Suprapubic skin (tissue), 4 donors: ENCODE measurements at regions not wholly inside any gene's neighbourhood (a gene's known extent, or its start where the extent isn't known, plus 50 kb on each side); places are given as distances from the start of the nearest gene placed in this dataset.

Experiments
- DNase-seq, 2 donors: peaks; one replicate each; pipeline ENCODE4 v3.0.0-alpha.2; 2019; ENCODE audit warnings: low spot score in 2 of 2
- H3K27ac ChIP-seq: fragments of 200-600 bp; sonication (generic); one replicate; pipeline ENCODE4 v1.5.1; 2019
- H3K27me3 ChIP-seq: fragments of 200-600 bp; sonication (generic); one replicate; pipeline ENCODE4 v1.5.1; 2019
- H3K36me3 ChIP-seq: fragments of 200-600 bp; sonication (generic); one replicate; pipeline ENCODE4 v1.5.1; 2019
- H3K4me1 ChIP-seq: fragments of 200-600 bp; sonication (generic); one replicate; pipeline ENCODE4 v1.5.1; 2019
- H3K4me3 ChIP-seq: fragments of 200-600 bp; sonication (generic); one replicate; pipeline ENCODE4 v1.5.1; 2019; ENCODE audit warnings: mild to moderate bottlenecking
- H3K9me3 ChIP-seq: fragments of 200-600 bp; sonication (generic); one replicate; pipeline ENCODE4 v1.5.1; 2019
- CTCF ChIP-seq, 2 donors: fragments of 200-600 bp in 1 of 2; fragments of 450-650 bp in 1 of 2; sonication (generic) in 1 of 2; IDR thresholded peaks; one replicate each; pipeline ENCODE4 v1.5.1; 2016 to 2019; ENCODE audit warnings: antibody characterized with exemption in 2 of 2, mild to moderate bottlenecking in 1 of 2, moderate library complexity in 1 of 2
- EP300 ChIP-seq: sonication (generic); formaldehyde crosslinking; IDR thresholded peaks from one replicate; pipeline ENCODE4 v1.6.1; 2017; ENCODE audit warnings: antibody characterized with exemption
- POLR2A ChIP-seq, 2 donors: fragments of 450-650 bp; IDR thresholded peaks; one replicate each; pipeline ENCODE4 v1.6.1; 2017; ENCODE audit warnings: antibody characterized with exemption in 2 of 2, mild to moderate bottlenecking in 2 of 2, moderate library complexity in 2 of 2
- POLR2AphosphoS5 ChIP-seq, 3 donors: sonication (generic); formaldehyde crosslinking; IDR thresholded peaks; one replicate each; pipeline ENCODE4 v1.6.1; 2017; ENCODE audit warnings: antibody characterized with exemption in 3 of 3
- WGBS: methylation state at CpG from one replicate; pipeline ENCODE4 v1.1.5; 2018; 5-methylcytosine and 5-hydroxymethylcytosine counted together

- H3K36me3 ChIP-seq: no peaks in the 10 kb centered on the region
- H3K9me3 ChIP-seq: no peaks in the 10 kb centered on the region
- H3K4me1 ChIP-seq: peaks cover 8% of the 10 kb centered on the region
- TF ChIP-seq CTCF (IDR thresholded peaks at IDR 0.05) (no peak), POLR2A (IDR thresholded peaks at IDR 0.05) (no peak), POLR2AphosphoS5 (IDR thresholded peaks at IDR 0.05) (no peak), EP300 (no peak)
- no peak for DNase-seq
- H3K4me3 ChIP-seq: no peak overlapping the region
- no peaks in the 10 kb centered on the region for H3K27me3 ChIP-seq
- H3K27ac ChIP-seq: no peak overlapping the region
- 90% methylated on average over 4 of the region's 4 CpGs for WGBS
Observed at GRCh38 chr1:221416142-221416541, 325.7 kb downstream of the DUSP10 start.

GRCh38 chr1:221416723-221417122 lies 325.2 kb downstream of the DUSP10 start:
- TF ChIP-seq POLR2AphosphoS5 (IDR thresholded peaks at IDR 0.05): no peak
- no peak for TF ChIP-seq EP300
- no peak for TF ChIP-seq POLR2A (IDR thresholded peaks at IDR 0.05)
- TF ChIP-seq CTCF (IDR thresholded peaks at IDR 0.05): no peak
- no peak for DNase-seq
- Histone ChIP-seq H3K4me1 (peaks cover 8% of the 10 kb centered on the region), H3K4me3 (no peak overlapping the region), H3K27ac (no peak overlapping the region), H3K9me3 (no peaks in the 10 kb centered on the region), H3K36me3 (no peaks in the 10 kb centered on the region), H3K27me3 (no peaks in the 10 kb centered on the region)

- peaks cover 8% of the 10 kb centered on the region for H3K4me1 ChIP-seq
- H3K27me3 ChIP-seq: no peaks in the 10 kb centered on the region
- no peaks in the 10 kb centered on the region for H3K9me3 ChIP-seq
- 72% methylated on average over 1 of the region's 1 CpG for WGBS
- TF ChIP-seq CTCF (IDR thresholded peaks at IDR 0.05) (no peak), POLR2AphosphoS5 (IDR thresholded peaks at IDR 0.05) (no peak), POLR2A (IDR thresholded peaks at IDR 0.05) (no peak), EP300 (no peak)
- no peak for DNase-seq
- H3K4me3 ChIP-seq: no peak overlapping the region
- no peaks in the 10 kb centered on the region for H3K36me3 ChIP-seq
- H3K27ac ChIP-seq: no peak overlapping the region
Observed at GRCh38 chr1:221418346-221418745, 323.5 kb downstream of the DUSP10 start.

GRCh38 chr1:221419513-221420095 lies 322.3 kb downstream of the DUSP10 start:
- no peak for TF ChIP-seq POLR2A (IDR thresholded peaks at IDR 0.05)
- TF ChIP-seq CTCF (IDR thresholded peaks at IDR 0.05): no peak
- TF ChIP-seq EP300: no peak
- TF ChIP-seq POLR2AphosphoS5 (IDR thresholded peaks at IDR 0.05): no peak
- peaks cover 8% of the 10 kb centered on the region for H3K4me1 ChIP-seq
- no peak for DNase-seq
- WGBS: 38% methylated on average over 3 of the region's 3 CpGs
- no peaks in the 10 kb centered on the region for H3K9me3 ChIP-seq
- no peak overlapping the region for H3K27ac ChIP-seq
- H3K27me3 ChIP-seq: no peaks in the 10 kb centered on the region
- no peak overlapping the region for H3K4me3 ChIP-seq
- H3K36me3 ChIP-seq: no peaks in the 10 kb centered on the region

- TF ChIP-seq POLR2A (IDR thresholded peaks at IDR 0.05) (no peak), CTCF (IDR thresholded peaks at IDR 0.05) (no peak), EP300 (no peak), POLR2AphosphoS5 (IDR thresholded peaks at IDR 0.05) (no peak)
- WGBS: 38% methylated on average over 1 of the region's 1 CpG
- Histone ChIP-seq H3K27me3 (no peaks in the 10 kb centered on the region), H3K36me3 (no peaks in the 10 kb centered on the region), H3K4me3 (no peak overlapping the region), H3K27ac (no peak overlapping the region), H3K4me1 (no peaks in the 10 kb centered on the region), H3K9me3 (peaks cover 3% of the 10 kb centered on the region)
- DNase-seq: no peak
Observed at GRCh38 chr1:221429264-221429663, 312.6 kb downstream of the DUSP10 start.
